ENCODE measurements at regions not wholly inside any gene's neighbourhood (a gene's known extent, or its start where the extent isn't known, plus 50 kb on each side); places are given as distances from the start of the nearest gene placed in this dataset.

- no peak for DNase-seq
- Histone ChIP-seq H3K27ac (no peak overlapping the region), H3K9me3 (no peaks in the 10 kb centered on the region), H3K27me3 (peaks cover 0 to 26% (median 0%) of the 10 kb centered on the region in 4 donors), H3K4me1 (peaks cover 0 to 16% (median 0%) of the 10 kb centered on the region in 3 donors), H3K4me3 (no peak overlapping the region), H3K36me3 (no peaks in the 10 kb centered on the region)
- intact Hi-C loops (cut with DNase I) = no loop called here
- TF ChIP-seq, protein P1, sequence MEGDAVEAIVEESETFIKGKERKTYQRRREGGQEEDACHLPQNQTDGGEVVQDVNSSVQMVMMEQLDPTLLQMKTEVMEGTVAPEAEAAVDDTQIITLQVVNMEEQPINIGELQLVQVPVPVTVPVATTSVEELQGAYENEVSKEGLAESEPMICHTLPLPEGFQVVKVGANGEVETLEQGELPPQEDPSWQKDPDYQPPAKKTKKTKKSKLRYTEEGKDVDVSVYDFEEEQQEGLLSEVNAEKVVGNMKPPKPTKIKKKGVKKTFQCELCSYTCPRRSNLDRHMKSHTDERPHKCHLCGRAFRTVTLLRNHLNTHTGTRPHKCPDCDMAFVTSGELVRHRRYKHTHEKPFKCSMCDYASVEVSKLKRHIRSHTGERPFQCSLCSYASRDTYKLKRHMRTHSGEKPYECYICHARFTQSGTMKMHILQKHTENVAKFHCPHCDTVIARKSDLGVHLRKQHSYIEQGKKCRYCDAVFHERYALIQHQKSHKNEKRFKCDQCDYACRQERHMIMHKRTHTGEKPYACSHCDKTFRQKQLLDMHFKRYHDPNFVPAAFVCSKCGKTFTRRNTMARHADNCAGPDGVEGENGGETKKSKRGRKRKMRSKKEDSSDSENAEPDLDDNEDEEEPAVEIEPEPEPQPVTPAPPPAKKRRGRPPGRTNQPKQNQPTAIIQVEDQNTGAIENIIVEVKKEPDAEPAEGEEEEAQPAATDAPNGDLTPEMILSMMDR (IDR thresholded peaks at IDR 0.05) = no peak
- TF ChIP-seq POLR2A (IDR thresholded peaks at IDR 0.05) = no peak
- WGBS, 2 donors = 62 to 67% methylated on average over 7 of the region's 7 CpGs
These were observed 290.4 kb upstream of the SULF2 start for GRCh38 chr20:48075591-48076174.

DNA sequence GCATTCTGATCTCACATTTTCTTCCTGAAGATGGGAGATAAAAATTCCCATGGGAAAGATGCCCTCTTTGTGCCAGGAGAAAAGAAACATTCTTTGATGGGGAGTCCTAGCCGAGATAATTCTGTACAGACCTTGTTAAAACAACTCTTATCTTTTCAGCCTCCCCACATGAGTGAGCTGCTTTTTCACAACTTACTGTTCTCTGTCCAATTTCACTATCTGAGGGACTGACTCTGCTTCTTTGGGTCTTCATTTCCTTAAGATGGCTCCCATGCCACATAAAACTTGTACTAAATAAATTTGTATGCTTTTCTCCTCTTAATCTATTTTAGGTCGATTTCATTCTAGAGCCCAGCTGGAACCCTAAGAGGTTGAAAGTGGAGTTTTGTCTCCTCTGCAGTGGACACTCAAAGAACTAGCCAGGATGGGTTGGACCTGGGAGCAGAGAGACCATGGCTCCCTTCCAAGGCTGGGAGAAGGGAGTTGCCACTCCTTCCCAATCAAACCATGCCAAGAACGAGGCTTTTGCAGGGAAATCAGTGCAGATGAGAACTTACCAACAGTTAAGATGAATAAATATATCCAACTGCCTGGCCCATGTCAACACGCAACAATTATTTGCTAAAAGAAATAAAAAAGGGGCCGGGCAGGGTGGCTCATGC lies 285.8 kb upstream of the SULF2 start:
- H3K27ac ChIP-seq = no peak overlapping the region
- no peak overlapping the region for H3K4me3 ChIP-seq
- no peaks in the 10 kb centered on the region for H3K9me3 ChIP-seq
- H3K27me3 ChIP-seq = no peaks in the 10 kb centered on the region
- peaks cover 0 to 12% (median 0%) of the 10 kb centered on the region in 3 donors for H3K4me1 ChIP-seq
- intact Hi-C loops (cut with DNase I) = no loop called here
- WGBS, 2 donors = 68 to 78% methylated on average over 5 of the region's 5 CpGs
- H3K36me3 ChIP-seq = no peaks in the 10 kb centered on the region
- no peak for TF ChIP-seq POLR2A (IDR thresholded peaks at IDR 0.05)
- TF ChIP-seq, protein P1 (IDR thresholded peaks at IDR 0.05) = no peak
- no peak for DNase-seq

DNA sequence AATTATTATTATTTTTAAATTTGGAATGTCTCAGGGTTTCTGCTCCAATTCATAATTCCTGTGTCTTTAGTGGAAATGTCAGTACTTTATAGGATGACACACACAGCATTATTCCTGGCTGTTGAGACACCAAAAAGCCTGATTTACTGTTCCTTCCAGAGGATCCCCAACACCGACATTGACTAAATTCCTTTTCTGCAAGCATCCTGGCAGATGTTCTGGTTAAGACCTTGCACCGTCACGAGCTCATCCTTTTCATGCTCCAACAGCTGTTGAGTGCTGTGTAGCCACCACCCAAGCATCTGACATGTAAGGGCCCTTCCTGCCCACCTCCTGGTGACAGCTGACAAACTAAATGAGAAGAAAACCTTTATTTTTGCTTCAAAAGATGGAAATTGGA lies 284.3 kb upstream of the SULF2 start:
- Histone ChIP-seq H3K9me3 (no peaks in the 10 kb centered on the region), H3K4me3 (no peak overlapping the region), H3K27me3 (no peaks in the 10 kb centered on the region), H3K36me3 (no peaks in the 10 kb centered on the region), H3K27ac (no peak overlapping the region), H3K4me1 (peaks cover 0 to 10% (median 2%) of the 10 kb centered on the region in 3 donors)
- WGBS, 2 donors = 71 to 85% methylated on average over 3 of the region's 3 CpGs
- intact Hi-C loops (cut with DNase I) = no loop called here
- TF ChIP-seq, protein P1 (IDR thresholded peaks at IDR 0.05) = no peak
- TF ChIP-seq POLR2A (IDR thresholded peaks at IDR 0.05) = no peak
- no peak for DNase-seq

- peaks cover 0 to 16% (median 3%) of the 10 kb centered on the region in 3 donors for H3K4me1 ChIP-seq
- WGBS, 2 donors = 67 to 100% methylated on average over 1 of the region's 3 CpGs
These were observed 281.6 kb upstream of the SULF2 start for GRCh38 chr20:48066851-48067250.

GRCh38 chr20:48066246-48066645 lies 281.0 kb upstream of the SULF2 start:
- 70% methylated on average over 10 to 11 of the region's 13 CpGs for WGBS, 2 donors

More at GRCh38 chr20:48066851-48067250, 281.6 kb upstream of the SULF2 start:
- TF ChIP-seq POLR2A (IDR thresholded peaks at IDR 0.05) = no peak
- TF ChIP-seq, protein P1 (IDR thresholded peaks at IDR 0.05) = no peak
- H3K4me3 ChIP-seq = no peak overlapping the region
- H3K9me3 ChIP-seq = no peaks in the 10 kb centered on the region
- DNase-seq = no peak
- no peak overlapping the region for H3K27ac ChIP-seq
- no peaks in the 10 kb centered on the region for H3K27me3 ChIP-seq
- H3K36me3 ChIP-seq = no peaks in the 10 kb centered on the region
- intact Hi-C loops (cut with DNase I) = no loop called here

More at GRCh38 chr20:48066246-48066645, 281.0 kb upstream of the SULF2 start:
- Histone ChIP-seq H3K27me3 (no peaks in the 10 kb centered on the region), H3K4me1 (peaks cover 0 to 14% (median 3%) of the 10 kb centered on the region in 3 donors), H3K4me3 (no peak overlapping the region), H3K36me3 (no peaks in the 10 kb centered on the region), H3K9me3 (no peaks in the 10 kb centered on the region), H3K27ac (no peak overlapping the region)
- no peak for DNase-seq
- no peak for TF ChIP-seq POLR2A (IDR thresholded peaks at IDR 0.05)
- TF ChIP-seq, protein P1 (IDR thresholded peaks at IDR 0.05) = no peak
- intact Hi-C loops (cut with DNase I) = no loop called here

Measured in esophagus squamous epithelium (tissue), 5 donors.